ENCODE measurements at regions not wholly inside any gene's neighbourhood (a gene's known extent, or its start where the extent isn't known, plus 50 kb on each side); places are given as distances from the start of the nearest gene placed in this dataset.

GRCh38 chr21:33127154-33127867 lies 57.4 kb downstream of the OLIG1 start:
- no peak for DNase-seq (ENCODE audit: low read depth)
- no peak overlapping the region for H3K4me3 ChIP-seq (ENCODE audit: low read depth, low read length)
- peak; percentile 52 for TF ChIP-seq CTCF (IDR thresholded peaks at IDR 0.05; ENCODE audit: control insufficient read depth, extremely low read depth, insufficient read depth)

DNA sequence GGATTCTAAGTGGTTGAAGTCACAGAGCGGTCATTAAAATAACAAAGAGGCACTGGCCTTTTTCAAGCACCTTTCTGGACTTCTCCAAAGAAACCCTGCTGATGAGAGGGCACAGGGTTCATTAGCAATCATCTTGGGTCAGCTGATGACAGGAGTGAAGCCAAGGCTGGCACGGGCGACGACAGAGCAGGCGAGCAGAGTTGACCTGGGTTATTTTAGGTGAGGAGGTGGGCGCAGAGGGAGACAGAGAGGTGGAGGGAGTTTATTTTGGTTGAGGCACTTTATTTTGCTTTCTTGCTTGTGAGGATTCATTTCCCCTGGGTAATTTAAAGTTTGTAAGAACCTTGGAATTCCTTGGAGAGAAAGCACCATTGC lies 57.9 kb downstream of the OLIG1 start:
- H3K4me3 ChIP-seq (ENCODE audit: low read depth, low read length), result no peak overlapping the region
- no peak for TF ChIP-seq CTCF (IDR thresholded peaks at IDR 0.05; ENCODE audit: control insufficient read depth, extremely low read depth, insufficient read depth)
- no peak for DNase-seq (ENCODE audit: low read depth)

GRCh38 chr21:33128538-33128937 lies 58.6 kb downstream of the OLIG1 start:
- TF ChIP-seq CTCF (IDR thresholded peaks at IDR 0.05; ENCODE audit: control insufficient read depth, extremely low read depth, insufficient read depth), result no peak
- no peak overlapping the region for H3K4me3 ChIP-seq (ENCODE audit: low read depth, low read length)
- no peak for DNase-seq (ENCODE audit: low read depth)

GRCh38 chr21:33132054-33132453 lies 62.1 kb downstream of the OLIG1 start:
- no peak for DNase-seq (ENCODE audit: low read depth)
- TF ChIP-seq CTCF (IDR thresholded peaks at IDR 0.05; ENCODE audit: control insufficient read depth, extremely low read depth, insufficient read depth), result peak; percentile 10; the same call in 1 of the 2 replicates
- H3K4me3 ChIP-seq (ENCODE audit: low read depth, low read length), result no peak overlapping the region

DNA sequence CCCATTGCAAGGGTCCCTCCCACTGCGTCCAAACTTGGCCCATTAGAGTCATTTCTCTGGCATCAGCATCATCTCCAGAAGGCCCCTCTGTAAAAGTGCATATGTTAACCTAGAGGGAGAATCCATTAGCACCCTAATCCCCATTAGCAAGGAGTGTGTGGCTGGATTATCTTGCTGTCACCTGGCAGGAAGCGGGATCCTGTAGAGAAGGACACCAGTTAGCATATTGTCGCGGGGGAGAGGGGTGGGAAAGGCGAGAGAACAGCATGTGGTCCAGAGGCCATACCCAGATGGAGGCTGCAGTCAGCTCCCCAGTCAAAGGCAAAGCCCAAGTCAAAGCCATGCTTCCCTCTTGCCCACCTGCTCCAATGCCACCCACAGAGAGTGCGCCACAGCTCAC lies 64.0 kb downstream of the OLIG1 start:
- DNase-seq (ENCODE audit: low read depth), result no peak
- TF ChIP-seq CTCF (IDR thresholded peaks at IDR 0.05; ENCODE audit: control insufficient read depth, extremely low read depth, insufficient read depth), result no peak
- no peak overlapping the region for H3K4me3 ChIP-seq (ENCODE audit: low read depth, low read length)

- H3K4me3 ChIP-seq (ENCODE audit: low read depth, low read length), result no peak overlapping the region
- DNase-seq (ENCODE audit: low read depth), result peak; percentile 27
- no peak for TF ChIP-seq CTCF (IDR thresholded peaks at IDR 0.05; ENCODE audit: control insufficient read depth, extremely low read depth, insufficient read depth)
Measured at GRCh38 chr21:33135925-33136324, 66.0 kb downstream of the OLIG1 start.

Data from LNCaP clone FGC (cell line).